Ammon's horn (tissue), 1 donor: ENCODE measurements at regions not wholly inside any gene's neighbourhood (a gene's known extent, or its start where the extent isn't known, plus 50 kb on each side); places are given as distances from the start of the nearest gene placed in this dataset.
"Not testable (repeated sequence)": the region's sequence is repeated elsewhere in the genome, so short reads cannot be mapped to it uniquely, and the experiment has no call there.

ENCODE experiments used
- DNase-seq: peaks from one replicate; pipeline ENCODE4 v3.0.0-alpha.2; 2016; ENCODE audit warnings: low spot score

- no peak for DNase-seq
Measured at GRCh38 chr2:183532514-183532913, 408.3 kb downstream of the NUP35 start.

- DNase-seq, result no peak
Measured at GRCh38 chr2:183533021-183533420, 408.8 kb downstream of the NUP35 start.

GRCh38 chr2:183536290-183536689 lies 412.0 kb downstream of the NUP35 start:
- no peak for DNase-seq

- DNase-seq, result no peak
Measured at GRCh38 chr2:183536714-183537113, 412.5 kb downstream of the NUP35 start.

GRCh38 chr2:183541766-183542165 lies 417.5 kb downstream of the NUP35 start:
- DNase-seq, result no peak

- DNase-seq, result no peak
Measured at GRCh38 chr2:183542606-183543005, 418.4 kb downstream of the NUP35 start.

- DNase-seq, result no peak
Measured at GRCh38 chr2:183543222-183543621, 419.0 kb downstream of the NUP35 start.

GRCh38 chr2:183543731-183544130 lies 419.5 kb downstream of the NUP35 start:
- DNase-seq, result no peak

GRCh38 chr2:183546560-183547350 lies 422.5 kb downstream of the NUP35 start:
- not testable (repeated sequence) for DNase-seq

GRCh38 chr2:183552716-183553115 lies 428.5 kb downstream of the NUP35 start:
- no peak for DNase-seq

GRCh38 chr2:183564726-183565125 lies 440.5 kb downstream of the NUP35 start:
- no peak for DNase-seq

- DNase-seq, result no peak
Measured at GRCh38 chr2:183575481-183575880, 451.2 kb downstream of the NUP35 start.

- DNase-seq, result no peak
Measured at GRCh38 chr2:183579686-183580085, 455.4 kb downstream of the NUP35 start.

- DNase-seq, result no peak
Measured at GRCh38 chr2:183592271-183592670, 468.0 kb downstream of the NUP35 start.

GRCh38 chr2:183594150-183594549 lies 469.9 kb downstream of the NUP35 start:
- no peak for DNase-seq

- DNase-seq, result no peak
Measured at GRCh38 chr2:183597841-183598240, 473.6 kb downstream of the NUP35 start.

- DNase-seq, result no peak
Measured at GRCh38 chr2:183604065-183604464, 479.8 kb downstream of the NUP35 start.

GRCh38 chr2:183605440-183605839 lies 481.2 kb downstream of the NUP35 start:
- DNase-seq, result no peak

- no peak for DNase-seq
Measured at GRCh38 chr2:183606022-183606717, 481.9 kb downstream of the NUP35 start.

GRCh38 chr2:183606718-183607085 lies 482.5 kb downstream of the NUP35 start:
- DNase-seq, result no peak

- DNase-seq, result no peak
Measured at GRCh38 chr2:183607995-183608394, 483.8 kb downstream of the NUP35 start.

- no peak for DNase-seq
Measured at GRCh38 chr2:183608747-183609146, 484.5 kb downstream of the NUP35 start.

GRCh38 chr2:183610724-183611123 lies 486.5 kb downstream of the NUP35 start:
- DNase-seq, result no peak
